ENCODE measurements at regions not wholly inside any gene's neighbourhood (a gene's known extent, or its start where the extent isn't known, plus 50 kb on each side); places are given as distances from the start of the nearest gene placed in this dataset.
A peak's percentile ranks its signal among the peaks of the same experiment; 100 is the strongest.
"Not testable (repeated sequence)": the region's sequence is repeated elsewhere in the genome, so short reads cannot be mapped to it uniquely, and the experiment has no call there.

GRCh38 chr4:153076861-153077260 is 127.4 kb upstream of the TRIM2 start:
- no peak for DNase-seq

GRCh38 chr4:153079857-153080391 is 124.3 kb upstream of the TRIM2 start:
- DNase-seq: no peak

DNA sequence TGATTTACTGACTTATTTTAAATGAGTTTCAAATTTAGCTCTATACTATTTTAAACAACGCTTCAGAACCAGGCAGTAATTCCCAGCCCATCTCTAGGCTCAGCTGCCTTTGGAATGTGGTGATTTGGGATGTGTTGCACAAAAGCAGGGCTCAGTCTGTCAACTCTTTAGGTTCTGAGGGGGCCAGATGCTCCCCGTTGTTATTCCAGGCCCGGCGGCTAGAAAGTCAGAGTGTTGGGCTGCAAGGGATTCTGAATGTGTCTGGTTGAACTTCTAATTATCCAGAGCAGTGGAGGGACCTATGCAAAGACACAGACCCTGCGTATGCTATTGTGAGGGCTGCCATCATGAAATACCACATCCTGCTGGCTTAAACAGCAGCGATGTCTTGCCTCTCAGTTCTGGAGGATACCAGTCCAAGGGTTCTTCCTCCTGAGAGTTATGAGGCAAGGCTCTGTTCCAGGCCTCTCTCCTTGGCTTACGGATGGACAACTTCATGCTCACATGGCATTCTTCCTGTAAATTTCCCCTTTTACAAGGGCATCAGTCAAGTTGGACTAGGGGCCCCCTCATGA is 123.2 kb upstream of the TRIM2 start:
- no peak for DNase-seq

DNA sequence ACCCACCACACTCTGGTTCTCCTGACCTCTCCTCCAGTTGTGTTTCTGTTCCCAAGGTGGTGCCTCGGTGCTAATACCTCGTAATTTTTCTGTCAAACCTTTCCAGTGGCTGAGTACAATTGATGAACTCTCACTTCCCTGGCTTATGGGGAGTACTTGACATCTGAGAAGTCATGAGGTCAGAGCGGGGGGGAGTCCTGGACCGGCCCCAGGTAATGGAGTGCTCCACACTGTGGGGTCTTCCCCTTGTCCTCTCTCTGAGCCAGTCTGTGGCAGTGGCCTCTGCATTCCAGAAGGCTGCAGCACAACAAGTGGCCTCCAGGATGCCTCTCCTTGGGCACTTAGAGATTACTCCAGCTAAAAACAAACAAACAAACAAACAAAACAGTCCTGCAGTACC is 122.5 kb upstream of the TRIM2 start:
- no peak for DNase-seq

DNA sequence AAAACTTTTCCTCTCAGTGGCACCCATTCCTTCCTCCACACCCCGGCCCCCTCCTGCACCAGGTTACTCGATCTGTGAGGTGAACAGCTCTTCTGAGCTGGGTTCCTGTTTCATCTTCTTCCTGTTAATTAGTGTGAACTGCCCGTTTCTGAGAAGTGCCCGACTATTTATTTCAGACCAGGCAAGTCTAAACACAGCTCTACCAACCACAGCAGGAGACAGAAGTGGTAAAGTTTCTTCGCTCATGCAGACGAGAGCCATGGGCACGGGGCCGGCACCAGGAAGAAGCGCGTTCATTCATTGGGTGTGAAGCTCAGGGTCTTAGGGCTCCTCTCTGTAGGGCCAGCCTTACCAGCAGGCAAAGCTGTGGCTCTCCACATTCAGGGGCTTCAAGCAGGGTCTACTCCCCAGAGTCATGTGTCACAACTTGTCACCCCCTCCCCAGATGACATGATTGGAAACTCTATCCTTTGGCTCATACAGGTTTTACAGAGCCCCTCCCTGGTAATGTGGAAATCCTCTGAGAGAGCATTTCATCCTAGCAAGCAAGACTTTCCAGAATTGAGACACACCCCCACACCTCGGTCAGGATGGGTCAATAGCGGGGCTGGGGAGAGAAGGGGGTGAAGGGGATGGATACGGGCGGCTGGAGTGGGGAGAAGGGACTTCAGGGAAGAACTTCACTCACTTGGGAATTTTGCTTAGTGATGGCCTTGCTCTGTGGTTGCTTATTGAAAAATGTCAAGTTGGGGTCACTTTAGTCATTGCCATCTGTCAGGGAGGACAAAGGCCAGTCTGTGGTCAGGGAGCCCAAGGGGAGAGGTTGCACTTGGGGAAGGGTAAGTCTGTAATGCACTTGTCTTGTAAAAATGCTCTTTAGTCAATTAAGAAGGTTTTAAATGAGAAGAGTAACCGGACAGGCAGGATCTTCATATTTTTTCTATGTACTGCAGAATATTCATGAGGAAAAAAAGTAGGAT is 121.6 kb upstream of the TRIM2 start:
- no peak for DNase-seq

DNA sequence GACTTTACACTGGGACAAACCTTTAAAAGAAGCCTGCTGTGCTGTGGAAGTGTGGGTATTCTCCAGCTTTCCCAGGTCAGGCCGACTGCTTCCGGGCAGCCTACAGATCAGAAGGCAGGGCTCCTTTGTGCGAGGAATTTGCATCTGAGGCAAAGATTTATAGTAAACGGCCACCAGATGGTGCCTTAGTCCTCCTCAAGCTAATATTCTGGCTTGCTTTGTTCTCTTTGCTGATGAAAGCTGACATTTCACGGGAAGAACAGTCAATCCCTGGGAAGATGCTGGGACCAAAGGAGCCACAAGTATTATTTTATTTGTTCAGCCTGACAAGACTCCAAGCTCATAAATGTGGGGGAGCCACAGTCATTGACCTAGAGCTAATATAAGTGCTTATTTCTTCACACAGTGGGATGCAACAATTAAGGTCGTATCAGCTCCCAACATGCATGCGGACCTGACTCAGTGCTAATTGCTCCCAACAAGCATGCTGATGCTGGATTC is 120.7 kb upstream of the TRIM2 start:
- DNase-seq: peak; percentile 47 to 63

- no peak for DNase-seq
Observed at GRCh38 chr4:153084224-153084979, 119.8 kb upstream of the TRIM2 start.

DNA sequence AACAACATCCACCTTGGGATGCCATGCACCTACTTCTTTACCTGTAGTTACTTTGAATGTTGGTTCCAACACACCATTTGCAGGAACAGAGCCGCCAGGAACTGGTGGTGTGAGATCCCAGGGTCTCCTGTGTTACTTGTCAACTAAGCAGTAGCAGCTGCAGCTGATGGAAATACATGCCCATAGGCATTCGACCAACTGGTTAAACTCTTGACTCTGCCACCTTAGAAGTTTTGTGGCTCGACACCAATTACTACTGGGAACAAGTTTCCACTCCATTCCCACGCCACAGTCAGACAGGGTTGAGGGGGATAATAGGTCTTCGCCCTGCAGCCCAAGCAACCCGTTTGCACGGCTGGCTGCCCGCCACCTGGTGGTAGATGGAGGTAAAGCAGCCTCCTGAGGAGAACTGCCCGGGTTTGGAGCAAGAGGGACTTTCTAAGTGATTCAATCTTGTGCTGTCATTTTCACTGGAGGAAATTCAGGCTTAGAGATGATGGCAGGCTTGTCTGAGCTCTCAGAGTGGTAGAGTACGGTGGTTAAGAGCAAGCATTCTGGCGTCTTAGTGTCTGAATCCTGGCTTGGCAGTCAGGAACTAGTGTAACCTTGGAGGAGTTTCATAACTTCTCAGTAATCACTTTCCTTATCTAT is 119.1 kb upstream of the TRIM2 start:
- peak; percentile 72 to 76 for DNase-seq

DNA sequence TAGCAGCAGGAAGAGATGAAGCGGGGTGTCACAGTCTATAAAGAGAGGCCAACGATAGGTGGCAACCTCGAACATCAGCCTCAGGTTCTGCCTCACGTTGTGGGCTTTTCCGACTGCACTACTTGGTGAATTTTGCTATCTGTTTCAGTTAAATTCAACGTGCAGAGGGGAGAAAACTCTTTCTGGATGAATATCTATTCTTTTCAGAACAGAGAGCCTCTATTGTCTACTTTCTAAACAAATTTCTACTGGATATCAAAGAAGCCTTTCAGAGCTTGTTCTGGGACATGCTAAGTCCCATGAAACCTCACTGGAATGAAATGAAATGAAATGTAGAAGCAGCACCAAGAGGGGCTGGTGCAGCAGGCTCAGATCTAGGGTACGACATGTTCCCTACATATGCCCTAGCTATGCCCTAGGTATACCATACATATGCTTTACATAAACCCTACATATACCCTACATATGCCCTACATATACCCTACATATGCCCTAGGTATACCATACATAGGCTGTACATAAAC is 116.5 kb upstream of the TRIM2 start:
- DNase-seq: no peak

DNA sequence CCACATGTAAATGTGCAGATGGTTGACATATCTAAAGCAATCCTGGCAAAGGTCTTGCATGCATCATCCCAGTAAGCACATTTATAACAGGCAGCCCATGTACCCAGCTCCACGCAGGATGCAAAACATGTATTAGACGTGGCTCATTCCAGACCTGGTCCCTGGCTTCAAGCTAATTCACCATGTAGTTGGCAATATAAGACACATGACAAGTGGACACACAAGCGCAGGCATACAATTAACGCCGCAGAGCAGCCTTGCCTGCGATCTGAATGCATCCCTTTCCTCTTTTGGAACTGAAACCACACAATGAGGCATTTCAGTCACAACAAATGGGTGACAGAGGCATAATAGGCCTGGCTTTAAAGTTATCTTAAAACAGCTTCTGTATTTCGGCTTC is 114.5 kb upstream of the TRIM2 start:
- DNase-seq: no peak

DNA sequence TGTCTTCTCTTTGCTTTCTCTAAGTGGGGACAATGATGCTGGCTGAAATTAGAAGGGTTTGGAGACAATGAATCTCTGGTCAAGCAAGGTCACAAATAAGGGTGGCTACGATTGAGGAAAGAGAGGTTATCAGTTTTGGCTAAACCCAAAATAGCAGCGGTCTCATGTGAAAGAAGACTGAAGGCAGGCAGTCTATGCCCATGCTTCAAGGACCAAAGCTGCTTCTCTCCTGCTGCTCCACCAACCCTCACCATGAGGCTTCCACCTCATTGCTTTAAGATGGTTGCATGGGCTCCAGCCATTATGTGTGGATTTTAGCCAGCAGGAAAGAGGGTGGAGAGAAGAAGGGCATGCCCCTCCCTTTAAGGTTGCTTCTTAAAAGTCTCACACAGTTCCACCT is 114.1 kb upstream of the TRIM2 start:
- no peak for DNase-seq

- no peak for DNase-seq
Observed at GRCh38 chr4:153090670-153091385, 113.4 kb upstream of the TRIM2 start.

DNA sequence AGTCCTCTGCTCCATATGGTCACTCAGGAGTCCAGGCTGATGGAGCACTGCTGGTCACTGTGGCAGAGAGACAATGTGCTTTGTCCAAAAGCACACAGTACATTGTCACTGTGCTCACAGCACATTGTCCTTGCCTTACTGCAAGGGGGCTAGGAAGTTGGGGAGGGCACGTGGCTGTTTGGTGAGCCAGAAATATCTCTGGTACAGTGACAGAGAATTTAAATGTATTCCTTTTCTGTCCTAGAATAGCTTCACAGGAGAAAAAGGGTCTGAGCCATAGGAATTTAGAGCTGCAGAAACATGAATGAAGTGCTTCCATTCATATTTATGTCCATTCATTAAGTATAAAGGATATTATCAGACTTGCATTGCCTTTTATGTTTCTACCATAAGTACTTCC is 110.8 kb upstream of the TRIM2 start:
- no peak for DNase-seq

- DNase-seq: no peak
Observed at GRCh38 chr4:153093802-153094201, 110.4 kb upstream of the TRIM2 start.

DNA sequence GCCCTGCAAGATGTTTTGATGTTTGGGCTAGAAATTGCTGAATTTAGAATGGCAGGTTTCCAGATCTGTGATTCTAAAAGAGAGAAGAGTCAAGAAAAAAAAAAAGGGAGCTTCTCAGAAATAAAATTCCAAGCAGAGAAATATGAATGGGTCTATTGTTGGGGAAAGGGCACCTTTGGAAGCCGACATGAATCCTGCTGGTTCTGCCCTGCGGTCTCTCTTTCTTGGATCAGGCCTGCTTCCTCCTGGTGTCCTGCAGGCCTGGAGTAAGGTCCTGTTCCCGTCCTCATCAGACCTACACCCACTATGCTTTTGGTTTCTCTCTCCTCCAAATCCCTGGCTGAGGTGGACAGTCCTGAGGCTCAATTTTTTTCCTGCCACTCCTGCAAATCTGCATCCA is 109.8 kb upstream of the TRIM2 start:
- no peak for DNase-seq

- DNase-seq: no peak
Observed at GRCh38 chr4:153095448-153096204, 108.6 kb upstream of the TRIM2 start.

DNA sequence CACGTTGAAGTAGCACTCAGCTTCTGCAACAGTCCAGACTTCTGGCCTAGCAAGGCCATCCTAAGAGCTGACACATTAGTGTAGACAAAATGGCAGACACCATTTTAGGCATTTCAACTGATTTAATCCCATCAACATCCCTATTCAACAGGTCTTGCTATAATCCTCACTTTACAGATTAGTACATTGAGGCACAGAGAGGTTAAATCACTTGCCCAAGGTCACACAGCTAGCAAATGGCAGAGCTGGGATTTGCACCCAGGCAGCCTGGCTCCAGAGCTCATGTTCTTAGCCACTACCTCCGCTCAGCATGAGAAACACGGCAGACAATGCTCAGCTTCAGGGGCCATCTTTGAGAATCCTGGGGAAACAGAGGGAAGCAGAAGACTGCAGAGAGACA is 107.9 kb upstream of the TRIM2 start:
- DNase-seq: no peak

DNA sequence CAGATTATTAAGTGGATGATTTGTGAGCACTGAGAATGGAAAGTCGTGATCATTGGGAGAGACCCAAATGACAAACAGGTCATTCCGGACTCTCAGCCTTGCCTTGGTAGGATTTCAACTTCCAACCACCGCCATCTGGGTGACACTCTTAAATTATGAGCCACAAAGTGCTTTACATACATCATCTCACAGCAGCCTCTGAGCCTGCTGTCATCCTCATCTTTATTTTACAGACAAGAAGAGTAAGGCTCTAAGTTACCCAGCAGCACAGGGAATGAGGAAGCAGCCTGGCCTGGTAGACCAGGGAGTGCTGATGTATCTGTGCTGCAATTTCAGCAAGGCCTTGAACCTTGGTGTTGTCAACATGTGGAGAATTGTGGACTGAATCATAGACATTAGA is 105.8 kb upstream of the TRIM2 start:
- no peak for DNase-seq

DNA sequence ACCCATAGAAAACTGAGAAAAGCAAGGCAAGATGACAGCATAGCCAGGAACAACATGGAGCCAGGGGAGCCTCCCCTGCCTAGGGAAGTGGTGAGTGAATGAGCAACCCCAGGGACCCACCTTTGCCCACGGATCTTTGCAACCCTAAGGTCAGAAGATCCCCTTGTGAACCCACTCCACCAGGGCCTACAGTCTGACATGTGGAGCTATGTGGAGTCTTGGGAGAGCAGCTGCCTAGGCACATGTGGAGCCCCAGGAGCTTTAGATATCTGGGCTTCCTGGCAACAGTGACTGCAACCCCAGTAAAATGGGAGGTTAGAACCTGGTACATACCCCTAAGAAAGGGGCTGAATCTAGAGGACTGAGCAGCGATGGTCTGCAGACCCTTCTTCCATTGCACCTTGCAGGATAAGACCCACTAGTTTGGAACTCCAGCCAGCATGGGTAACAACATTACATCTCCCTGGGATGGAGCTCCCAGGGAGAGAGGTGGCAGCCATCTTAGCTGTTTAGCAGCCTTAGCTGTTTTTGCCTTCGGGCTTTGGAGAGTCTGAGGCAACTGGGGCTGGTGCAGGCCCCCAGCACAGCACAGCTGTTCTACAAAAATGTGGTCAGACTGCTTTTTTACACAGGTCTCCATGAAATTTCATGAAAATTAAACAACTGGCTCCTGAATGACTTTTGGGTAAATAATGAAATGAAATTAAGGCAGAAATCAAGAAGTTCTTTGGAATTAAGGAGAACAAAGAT is 104.7 kb upstream of the TRIM2 start:
- no peak for DNase-seq

- not testable (repeated sequence) for DNase-seq
Observed at GRCh38 chr4:153106736-153107135, 97.5 kb upstream of the TRIM2 start.

Data from CD4-positive, alpha-beta T cell treated with Interleukin-1 beta for 1 hour (primary cell).